ENCODE measurements at regions not wholly inside any gene's neighbourhood (a gene's known extent, or its start where the extent isn't known, plus 50 kb on each side); places are given as distances from the start of the nearest gene placed in this dataset.

GRCh38 chr3:64954995-64955636, 267.3 kb upstream of the ADAMTS9 start:
- peak in 1 of 2 donors; percentile 55 for DNase-seq
- peak overlapping the region in 1 of 2 donors; percentile 66 for H3K27ac ChIP-seq (ENCODE audit: low read depth in 1 of 2, low read length in 2 of 2)

DNA sequence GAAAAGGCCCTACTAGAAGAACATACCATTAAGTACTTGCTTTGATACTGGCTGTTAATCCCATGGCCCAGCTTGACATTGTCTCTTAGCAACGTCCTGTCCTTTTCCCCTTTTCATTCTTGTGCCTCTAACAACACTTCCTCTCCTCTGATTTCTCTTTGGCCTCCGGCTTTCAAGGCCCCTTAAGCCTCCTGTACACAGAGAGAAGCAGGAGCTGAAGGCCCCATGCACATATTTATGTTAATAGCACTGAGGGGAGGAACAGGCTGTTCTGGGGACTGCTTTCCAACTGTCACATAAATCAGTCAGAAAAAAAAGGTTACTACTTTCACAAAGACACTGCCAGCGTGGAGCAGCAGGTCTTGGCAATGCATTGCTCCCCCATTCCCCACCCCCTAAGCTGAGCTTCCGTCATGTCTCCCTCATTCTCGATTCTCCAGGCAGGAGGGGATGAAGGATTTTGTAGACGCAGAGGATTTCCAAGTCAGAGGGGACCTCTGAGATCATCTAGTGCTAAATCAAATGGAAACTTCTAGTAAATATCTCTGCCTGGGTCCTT, 257.4 kb upstream of the ADAMTS9 start:
- Histone ChIP-seq H3K4me1 (ENCODE audit: control insufficient read depth in 1 of 2, insufficient read depth in 2 of 2, low read length in 2 of 2) (peaks cover 0 to 5% of the 10 kb centered on the region in 2 donors), H3K9me3 (ENCODE audit: control insufficient read depth, low read length) (no peaks in the 10 kb centered on the region), H3K4me3 (ENCODE audit: low read length in 2 of 2) (no peak overlapping the region), H3K27me3 (ENCODE audit: control insufficient read depth in 1 of 2, insufficient read depth in 2 of 2, low read length in 1 of 2) (no peaks in the 10 kb centered on the region), H3K36me3 (ENCODE audit: control insufficient read depth in 1 of 2, insufficient read depth in 2 of 2, low read length in 1 of 2) (no peaks in the 10 kb centered on the region), H3K27ac (ENCODE audit: low read depth in 1 of 2, low read length in 2 of 2) (peak overlapping the region; percentile 7 to 50)
- DNase-seq (no peak), ATAC-seq (ENCODE audit: low FRiP score) (peak; percentile 77)
- WGBS, 2 donors: 1 to 3% methylated on average over 6 of the region's 6 CpGs
- intact Hi-C loops (cut with DNase I): no loop called here

More at GRCh38 chr3:64954995-64955636, 267.3 kb upstream of the ADAMTS9 start:
- no peak overlapping the region for H3K4me3 ChIP-seq (ENCODE audit: low read length in 2 of 2)
- H3K9me3 ChIP-seq (ENCODE audit: control insufficient read depth, low read length): no peaks in the 10 kb centered on the region
- no peaks in the 10 kb centered on the region for H3K27me3 ChIP-seq (ENCODE audit: control insufficient read depth in 1 of 2, insufficient read depth in 2 of 2, low read length in 1 of 2)
- ATAC-seq (ENCODE audit: low FRiP score): peak; percentile 59
- H3K4me1 ChIP-seq (ENCODE audit: control insufficient read depth in 1 of 2, insufficient read depth in 2 of 2, low read length in 2 of 2): peaks cover 0 to 2% of the 10 kb centered on the region in 2 donors
- 5 to 6% methylated on average over 4 of the region's 4 CpGs for WGBS, 2 donors
- H3K36me3 ChIP-seq (ENCODE audit: control insufficient read depth in 1 of 2, insufficient read depth in 2 of 2, low read length in 1 of 2): no peaks in the 10 kb centered on the region
- intact Hi-C loops (cut with DNase I): loop anchor here in 1 of 2 donors (5.0 kb wide), 1 partner anchor 168 kb away; no protein-coding TSS in a partner anchor

DNA sequence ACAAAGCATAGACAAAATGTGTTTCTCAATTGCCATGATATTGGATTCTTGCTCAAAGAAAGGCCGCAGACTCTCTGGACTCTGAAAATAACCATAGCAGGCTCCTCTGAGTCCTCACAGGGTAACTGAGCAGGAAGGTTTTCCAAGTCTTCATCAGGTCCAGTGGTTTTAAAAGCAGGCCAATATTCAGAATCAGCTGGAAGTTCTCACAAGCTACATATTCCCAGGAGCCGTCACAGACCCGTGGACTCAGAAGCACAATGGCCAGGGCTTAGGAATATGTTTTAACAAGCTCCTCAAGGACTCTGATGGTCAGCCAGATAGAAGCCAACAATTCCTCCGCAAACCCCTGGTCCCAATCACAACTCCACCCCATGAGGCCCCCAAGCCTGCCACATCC, 256.1 kb upstream of the ADAMTS9 start:
- Histone ChIP-seq H3K4me3 (ENCODE audit: low read length in 2 of 2) (no peak overlapping the region), H3K27ac (ENCODE audit: low read depth in 1 of 2, low read length in 2 of 2) (peak overlapping the region in 1 of 2 donors; percentile 57), H3K27me3 (ENCODE audit: control insufficient read depth in 1 of 2, insufficient read depth in 2 of 2, low read length in 1 of 2) (no peaks in the 10 kb centered on the region), H3K9me3 (ENCODE audit: control insufficient read depth, low read length) (no peaks in the 10 kb centered on the region), H3K4me1 (ENCODE audit: control insufficient read depth in 1 of 2, insufficient read depth in 2 of 2, low read length in 2 of 2) (peaks cover 0 to 5% of the 10 kb centered on the region in 2 donors), H3K36me3 (ENCODE audit: control insufficient read depth in 1 of 2, insufficient read depth in 2 of 2, low read length in 1 of 2) (no peaks in the 10 kb centered on the region)
- no peak for ATAC-seq (ENCODE audit: low FRiP score)
- no peak for DNase-seq
- intact Hi-C loops (cut with DNase I): no loop called here
- 68 to 78% methylated on average over 4 of the region's 4 CpGs for WGBS, 2 donors

DNA sequence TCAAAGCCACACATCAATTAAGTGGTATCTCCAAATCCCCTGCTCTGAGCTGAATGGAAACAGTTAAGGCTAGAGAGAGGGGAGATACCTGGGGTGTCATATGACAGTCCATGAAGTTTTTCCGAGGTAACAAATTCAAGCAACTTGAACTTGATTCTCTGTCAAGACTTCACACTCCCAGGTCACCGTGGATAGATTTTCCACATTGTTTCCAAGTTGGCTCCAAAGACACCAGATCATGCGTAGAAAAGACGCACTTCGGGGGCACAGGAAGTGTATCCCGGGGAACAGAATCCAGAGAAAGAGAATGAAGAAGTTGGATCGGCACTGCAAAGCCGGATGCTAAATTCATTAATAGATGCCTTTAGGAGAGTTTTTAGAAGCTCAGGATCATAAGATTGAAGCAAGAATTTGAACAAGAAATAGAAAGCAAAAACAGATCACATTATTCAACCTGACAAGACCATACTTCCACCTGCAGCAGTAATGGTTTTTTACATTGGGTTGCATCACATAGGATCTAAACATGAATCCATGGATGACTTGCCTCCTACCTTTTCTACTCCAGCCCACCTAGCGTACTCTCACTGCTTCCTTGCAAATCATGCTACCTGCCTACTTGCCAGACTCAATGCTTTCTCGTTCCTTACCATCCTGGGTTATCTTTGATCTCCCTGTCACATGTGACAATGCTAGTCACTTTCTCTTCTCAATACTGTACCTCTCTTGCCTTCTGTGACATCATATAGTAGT, 253.0 kb upstream of the ADAMTS9 start:
- intact Hi-C loops (cut with DNase I): no loop called here
- 96 to 97% methylated on average over 10 of the region's 10 CpGs for WGBS, 2 donors
- no peak for DNase-seq

DNA sequence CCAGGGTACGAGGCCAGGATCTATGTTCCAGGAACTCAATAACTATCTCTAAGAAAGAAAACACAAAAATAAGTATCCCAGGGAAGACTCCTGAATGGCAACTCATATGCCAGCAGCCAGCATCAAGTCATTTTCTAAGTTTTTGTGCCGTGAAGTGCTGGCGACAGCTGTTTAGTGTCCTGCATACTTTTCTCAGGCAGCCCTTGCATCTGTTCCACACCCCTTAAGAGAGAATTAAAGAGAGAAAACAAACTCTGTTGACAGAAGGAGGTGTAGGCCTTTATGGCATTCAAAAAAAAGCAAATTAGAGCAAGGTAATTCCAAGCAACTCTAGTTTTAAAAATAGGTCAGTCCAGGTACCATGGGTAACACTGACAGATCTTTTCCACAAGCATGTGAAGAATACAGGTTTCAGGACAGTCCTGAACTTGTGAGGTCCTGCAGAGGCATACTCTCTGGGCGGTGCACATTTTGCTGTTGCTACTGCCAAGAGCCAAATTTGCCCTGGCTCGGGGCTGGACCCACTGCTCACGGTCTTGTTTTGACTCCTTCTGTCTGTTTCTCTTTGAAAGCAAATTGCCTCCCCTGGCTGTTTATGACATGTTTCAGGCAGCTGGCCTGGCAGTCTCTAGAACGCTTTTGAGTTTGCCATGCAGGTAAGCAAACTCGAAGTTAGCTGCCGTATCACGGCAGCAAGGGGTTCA, 252.1 kb upstream of the ADAMTS9 start:
- H3K36me3 ChIP-seq (ENCODE audit: control insufficient read depth in 1 of 2, insufficient read depth in 2 of 2, low read length in 1 of 2): no peaks in the 10 kb centered on the region
- H3K27me3 ChIP-seq (ENCODE audit: control insufficient read depth in 1 of 2, insufficient read depth in 2 of 2, low read length in 1 of 2): no peaks in the 10 kb centered on the region
- DNase-seq (no peak), ATAC-seq (ENCODE audit: low FRiP score) (no peak)
- H3K9me3 ChIP-seq (ENCODE audit: control insufficient read depth, low read length): no peaks in the 10 kb centered on the region
- H3K4me3 ChIP-seq (ENCODE audit: low read length in 2 of 2): no peak overlapping the region
- WGBS, 2 donors: 84% methylated on average over 10 of the region's 10 CpGs
- no peak overlapping the region for H3K27ac ChIP-seq (ENCODE audit: low read depth in 1 of 2, low read length in 2 of 2)
- H3K4me1 ChIP-seq (ENCODE audit: control insufficient read depth in 1 of 2, insufficient read depth in 2 of 2, low read length in 2 of 2): peaks cover 3 to 4% of the 10 kb centered on the region in 2 donors
- intact Hi-C loops (cut with DNase I): loop anchor here in 1 of 2 donors (5.0 kb wide), 1 partner anchor 43 kb away; no protein-coding TSS in a partner anchor

More for the DNA sequence above, 253.0 kb upstream of the ADAMTS9 start:
- no peak overlapping the region for H3K4me3 ChIP-seq (ENCODE audit: low read length in 2 of 2)
- H3K27ac ChIP-seq (ENCODE audit: low read depth in 1 of 2, low read length in 2 of 2): no peak overlapping the region
- H3K27me3 ChIP-seq (ENCODE audit: control insufficient read depth in 1 of 2, insufficient read depth in 2 of 2, low read length in 1 of 2): no peaks in the 10 kb centered on the region
- no peaks in the 10 kb centered on the region for H3K36me3 ChIP-seq (ENCODE audit: control insufficient read depth in 1 of 2, insufficient read depth in 2 of 2, low read length in 1 of 2)
- no peak for ATAC-seq (ENCODE audit: low FRiP score)
- peaks cover 3 to 5% of the 10 kb centered on the region in 2 donors for H3K4me1 ChIP-seq (ENCODE audit: control insufficient read depth in 1 of 2, insufficient read depth in 2 of 2, low read length in 2 of 2)
- H3K9me3 ChIP-seq (ENCODE audit: control insufficient read depth, low read length): no peaks in the 10 kb centered on the region

GRCh38 chr3:64939309-64939708, 251.5 kb upstream of the ADAMTS9 start:
- intact Hi-C loops (cut with DNase I): loop anchor here in 1 of 2 donors (5.0 kb wide), 1 partner anchor 42 kb away; no protein-coding TSS in a partner anchor
- ATAC-seq (ENCODE audit: low FRiP score): no peak
- H3K36me3 ChIP-seq (ENCODE audit: control insufficient read depth in 1 of 2, insufficient read depth in 2 of 2, low read length in 1 of 2): no peaks in the 10 kb centered on the region
- 50 to 72% methylated on average over 2 of the region's 2 CpGs for WGBS, 2 donors
- H3K4me1 ChIP-seq (ENCODE audit: control insufficient read depth in 1 of 2, insufficient read depth in 2 of 2, low read length in 2 of 2): peaks cover 3 to 6% of the 10 kb centered on the region in 2 donors
- DNase-seq: no peak
- H3K4me3 ChIP-seq (ENCODE audit: low read length in 2 of 2): no peak overlapping the region
- no peak overlapping the region for H3K27ac ChIP-seq (ENCODE audit: low read depth in 1 of 2, low read length in 2 of 2)
- H3K27me3 ChIP-seq (ENCODE audit: control insufficient read depth in 1 of 2, insufficient read depth in 2 of 2, low read length in 1 of 2): no peaks in the 10 kb centered on the region
- H3K9me3 ChIP-seq (ENCODE audit: control insufficient read depth, low read length): no peaks in the 10 kb centered on the region

DNA sequence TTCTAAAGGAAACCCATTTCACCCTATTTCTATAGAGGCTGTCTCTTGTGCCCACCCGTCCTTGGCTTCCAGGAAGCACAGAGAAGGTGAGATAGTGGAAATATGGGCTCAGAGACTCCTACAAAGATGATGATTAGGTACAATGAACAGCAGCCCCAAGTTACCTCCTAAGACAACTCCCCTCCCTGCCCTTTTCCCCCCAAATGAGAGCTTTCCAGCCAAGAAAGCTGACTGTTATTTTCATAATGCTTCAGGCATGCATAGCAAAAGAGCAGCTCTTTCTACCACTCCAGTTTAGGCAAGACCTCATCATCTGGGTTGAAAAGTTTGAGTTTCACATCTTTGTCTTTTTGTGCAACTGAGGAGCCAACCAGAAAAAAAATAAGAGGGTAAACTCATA, 248.8 kb upstream of the ADAMTS9 start:
- Histone ChIP-seq H3K4me1 (ENCODE audit: control insufficient read depth in 1 of 2, insufficient read depth in 2 of 2, low read length in 2 of 2) (peaks cover 3 to 6% of the 10 kb centered on the region in 2 donors), H3K36me3 (ENCODE audit: control insufficient read depth in 1 of 2, insufficient read depth in 2 of 2, low read length in 1 of 2) (no peaks in the 10 kb centered on the region), H3K27ac (ENCODE audit: low read depth in 1 of 2, low read length in 2 of 2) (peak overlapping the region in 1 of 2 donors; percentile 90), H3K9me3 (ENCODE audit: control insufficient read depth, low read length) (peaks cover 5% of the 10 kb centered on the region), H3K27me3 (ENCODE audit: control insufficient read depth in 1 of 2, insufficient read depth in 2 of 2, low read length in 1 of 2) (no peaks in the 10 kb centered on the region), H3K4me3 (ENCODE audit: low read length in 2 of 2) (no peak overlapping the region)
- intact Hi-C loops (cut with DNase I): loop anchor here in 1 of 2 donors (5.0 kb wide), 1 partner anchor 39 kb away; no protein-coding TSS in a partner anchor
- 5 to 7% methylated on average over 1 of the region's 1 CpG for WGBS, 2 donors
- peak; percentile 67 for ATAC-seq (ENCODE audit: low FRiP score)
- no peak for DNase-seq

DNA sequence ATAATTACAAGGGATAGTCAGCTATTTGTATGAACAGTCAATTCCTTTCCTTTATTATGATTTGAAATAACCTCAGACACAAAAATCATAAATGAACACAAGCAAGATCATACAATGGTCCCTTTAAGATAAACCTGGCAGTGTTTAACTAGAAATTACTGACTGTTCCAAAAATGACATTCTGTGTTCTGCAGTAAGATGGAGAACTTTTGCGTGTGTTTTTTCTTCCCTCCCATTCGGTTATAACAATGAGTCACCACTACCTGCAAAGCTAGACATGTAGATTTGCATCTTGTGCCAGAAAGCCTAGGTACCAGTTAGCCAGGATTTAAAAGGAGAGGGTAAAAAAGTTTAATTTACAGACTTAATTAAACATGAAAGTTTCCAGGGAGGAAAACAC, 248.2 kb upstream of the ADAMTS9 start:
- no peak for DNase-seq

More for the DNA sequence above, 248.2 kb upstream of the ADAMTS9 start:
- Histone ChIP-seq H3K4me3 (ENCODE audit: low read length in 2 of 2) (no peak overlapping the region), H3K27me3 (ENCODE audit: control insufficient read depth in 1 of 2, insufficient read depth in 2 of 2, low read length in 1 of 2) (no peaks in the 10 kb centered on the region), H3K4me1 (ENCODE audit: control insufficient read depth in 1 of 2, insufficient read depth in 2 of 2, low read length in 2 of 2) (peaks cover 3 to 6% of the 10 kb centered on the region in 2 donors), H3K9me3 (ENCODE audit: control insufficient read depth, low read length) (peaks cover 5% of the 10 kb centered on the region), H3K36me3 (ENCODE audit: control insufficient read depth in 1 of 2, insufficient read depth in 2 of 2, low read length in 1 of 2) (no peaks in the 10 kb centered on the region), H3K27ac (ENCODE audit: low read depth in 1 of 2, low read length in 2 of 2) (no peak overlapping the region)
- 3 to 6% methylated on average over 2 of the region's 2 CpGs for WGBS, 2 donors
- no peak for ATAC-seq (ENCODE audit: low FRiP score)
- intact Hi-C loops (cut with DNase I): loop anchor here in 1 of 2 donors (5.0 kb wide), 1 partner anchor 39 kb away; no protein-coding TSS in a partner anchor
